Activated CD4-positive, alpha-beta memory T cell treated with anti-CD3 and anti-CD28 coated beads, Interleukin-2, amount 10 ng/mL, durations not matched to agents 7 days and 5 days (primary cell): ENCODE measurements at regions not wholly inside any gene's neighbourhood (a gene's known extent, or its start where the extent isn't known, plus 50 kb on each side); places are given as distances from the start of the nearest gene placed in this dataset.

Experiments used
- CTCF ChIA-PET: fragments of 350-600 bp; sonication (Branson Sonifier 250); formaldehyde crosslinking; loops from one replicate; lab custom pipeline; 2021; ENCODE audit warnings: antibody characterized with exemption, inconsistent platforms; lab: Charles Lee
- POLR2A ChIA-PET: fragments of 350-600 bp; sonication (Branson Sonifier 250); formaldehyde crosslinking; loops from one replicate; lab custom pipeline; 2021; ENCODE audit warnings: antibody characterized with exemption; lab: Charles Lee
- DNase-seq: peaks from one replicate; pipeline ENCODE4 v3.0.0-alpha.2; 2020
- H3K27ac Mint-ChIP-seq: one replicate; pipeline ENCODE4 v1.8.0; 2021; ENCODE audit warnings: mild to moderate bottlenecking, mixed read lengths
- H3K27me3 Mint-ChIP-seq: one replicate; pipeline ENCODE4 v1.8.0; 2021; ENCODE audit warnings: mixed read lengths
- H3K36me3 Mint-ChIP-seq: one replicate; pipeline ENCODE4 v1.8.0; 2021; ENCODE audit warnings: low read depth, mixed read lengths
- H3K4me1 Mint-ChIP-seq: one replicate; pipeline ENCODE4 v1.8.0; 2021; ENCODE audit warnings: mixed read lengths
- H3K4me3 Mint-ChIP-seq: one replicate; pipeline ENCODE4 v1.8.0; 2021; ENCODE audit warnings: mild to moderate bottlenecking, mixed read lengths
- H3K9me3 Mint-ChIP-seq: one replicate; pipeline ENCODE4 v1.8.0; 2021; ENCODE audit warnings: mixed read lengths

- no peaks in the 10 kb centered on the region for H3K36me3 Mint-ChIP-seq
- ChIA-PET POLR2A (no interaction called here), CTCF (no interaction called here)
- H3K27ac Mint-ChIP-seq: no peak overlapping the region
- H3K4me1 Mint-ChIP-seq: no peaks in the 10 kb centered on the region
- DNase-seq: no peak
- peaks cover 8% of the 10 kb centered on the region for H3K9me3 Mint-ChIP-seq
- H3K27me3 Mint-ChIP-seq: no peaks in the 10 kb centered on the region
- H3K4me3 Mint-ChIP-seq: no peak overlapping the region
Observed at GRCh38 chr1:106548726-106549125, 507.7 kb upstream of the PRMT6 start.

- no peak for DNase-seq
- CTCF ChIA-PET: no interaction called here
- Mint-ChIP-seq H3K4me3 (no peak overlapping the region), H3K36me3 (no peaks in the 10 kb centered on the region), H3K4me1 (no peaks in the 10 kb centered on the region), H3K27me3 (no peaks in the 10 kb centered on the region), H3K9me3 (peaks cover 11% of the 10 kb centered on the region), H3K27ac (no peak overlapping the region)
- POLR2A ChIA-PET: no interaction called here
Observed at GRCh38 chr1:106554294-106554693, 502.2 kb upstream of the PRMT6 start.

GRCh38 chr1:106555571-106555970, 500.9 kb upstream of the PRMT6 start:
- Mint-ChIP-seq H3K36me3 (no peaks in the 10 kb centered on the region), H3K4me1 (no peaks in the 10 kb centered on the region), H3K27ac (no peak overlapping the region), H3K9me3 (peaks cover 11% of the 10 kb centered on the region), H3K27me3 (no peaks in the 10 kb centered on the region), H3K4me3 (no peak overlapping the region)
- CTCF ChIA-PET: no interaction called here
- POLR2A ChIA-PET: no interaction called here
- DNase-seq: no peak

- DNase-seq: no peak
- H3K27me3 Mint-ChIP-seq: no peaks in the 10 kb centered on the region
- H3K4me1 Mint-ChIP-seq: no peaks in the 10 kb centered on the region
- CTCF ChIA-PET: no interaction called here
- no peak overlapping the region for H3K4me3 Mint-ChIP-seq
- POLR2A ChIA-PET: no interaction called here
- H3K27ac Mint-ChIP-seq: no peak overlapping the region
- peaks cover 5% of the 10 kb centered on the region for H3K9me3 Mint-ChIP-seq
- H3K36me3 Mint-ChIP-seq: no peaks in the 10 kb centered on the region
Observed at GRCh38 chr1:106564192-106564591, 492.3 kb upstream of the PRMT6 start.

- H3K4me1 Mint-ChIP-seq: no peaks in the 10 kb centered on the region
- H3K36me3 Mint-ChIP-seq: no peaks in the 10 kb centered on the region
- DNase-seq: no peak
- POLR2A ChIA-PET: no interaction called here
- no peak overlapping the region for H3K27ac Mint-ChIP-seq
- no peaks in the 10 kb centered on the region for H3K27me3 Mint-ChIP-seq
- no peak overlapping the region for H3K4me3 Mint-ChIP-seq
- peaks cover 4% of the 10 kb centered on the region for H3K9me3 Mint-ChIP-seq
- CTCF ChIA-PET: no interaction called here
Observed at GRCh38 chr1:106568201-106568974, 488.1 kb upstream of the PRMT6 start.

GRCh38 chr1:106571109-106571508, 485.4 kb upstream of the PRMT6 start:
- DNase-seq: no peak
- Mint-ChIP-seq H3K4me1 (no peaks in the 10 kb centered on the region), H3K9me3 (peaks cover 2% of the 10 kb centered on the region), H3K27ac (no peak overlapping the region), H3K36me3 (no peaks in the 10 kb centered on the region), H3K4me3 (no peak overlapping the region), H3K27me3 (no peaks in the 10 kb centered on the region)
- CTCF ChIA-PET: no interaction called here
- POLR2A ChIA-PET: no interaction called here

GRCh38 chr1:106584107-106584506, 472.4 kb upstream of the PRMT6 start:
- Mint-ChIP-seq H3K9me3 (peaks cover 18% of the 10 kb centered on the region), H3K4me3 (no peak overlapping the region), H3K27ac (no peak overlapping the region), H3K36me3 (no peaks in the 10 kb centered on the region), H3K4me1 (no peaks in the 10 kb centered on the region), H3K27me3 (no peaks in the 10 kb centered on the region)
- no peak for DNase-seq
- ChIA-PET POLR2A (no interaction called here), CTCF (no interaction called here)

GRCh38 chr1:106584676-106585075, 471.8 kb upstream of the PRMT6 start:
- no peak for DNase-seq
- CTCF ChIA-PET: no interaction called here
- Mint-ChIP-seq H3K36me3 (no peaks in the 10 kb centered on the region), H3K4me3 (no peak overlapping the region), H3K27ac (no peak overlapping the region), H3K4me1 (no peaks in the 10 kb centered on the region), H3K27me3 (no peaks in the 10 kb centered on the region), H3K9me3 (peaks cover 19% of the 10 kb centered on the region)
- POLR2A ChIA-PET: no interaction called here

GRCh38 chr1:106600626-106601025, 455.8 kb upstream of the PRMT6 start:
- H3K36me3 Mint-ChIP-seq: no peaks in the 10 kb centered on the region
- no peak overlapping the region for H3K27ac Mint-ChIP-seq
- no peak for DNase-seq
- H3K4me3 Mint-ChIP-seq: no peak overlapping the region
- H3K27me3 Mint-ChIP-seq: no peaks in the 10 kb centered on the region
- ChIA-PET POLR2A (no interaction called here), CTCF (no interaction called here)
- H3K9me3 Mint-ChIP-seq: no peaks in the 10 kb centered on the region
- H3K4me1 Mint-ChIP-seq: no peaks in the 10 kb centered on the region

GRCh38 chr1:106603616-106604015, 452.9 kb upstream of the PRMT6 start:
- Mint-ChIP-seq H3K27me3 (no peaks in the 10 kb centered on the region), H3K36me3 (no peaks in the 10 kb centered on the region), H3K4me3 (no peak overlapping the region), H3K4me1 (no peaks in the 10 kb centered on the region), H3K27ac (no peak overlapping the region), H3K9me3 (no peaks in the 10 kb centered on the region)
- no peak for DNase-seq
- CTCF ChIA-PET: no interaction called here
- POLR2A ChIA-PET: no interaction called here

- ChIA-PET CTCF (no interaction called here), POLR2A (no interaction called here)
- H3K27ac Mint-ChIP-seq: no peak overlapping the region
- H3K36me3 Mint-ChIP-seq: no peaks in the 10 kb centered on the region
- H3K9me3 Mint-ChIP-seq: no peaks in the 10 kb centered on the region
- H3K27me3 Mint-ChIP-seq: no peaks in the 10 kb centered on the region
- no peaks in the 10 kb centered on the region for H3K4me1 Mint-ChIP-seq
- DNase-seq: no peak
- no peak overlapping the region for H3K4me3 Mint-ChIP-seq
Observed at GRCh38 chr1:106608841-106609240, 447.6 kb upstream of the PRMT6 start.

- POLR2A ChIA-PET: no interaction called here
- H3K4me1 Mint-ChIP-seq: no peaks in the 10 kb centered on the region
- peaks cover 3% of the 10 kb centered on the region for H3K9me3 Mint-ChIP-seq
- H3K36me3 Mint-ChIP-seq: no peaks in the 10 kb centered on the region
- DNase-seq: no peak
- no peaks in the 10 kb centered on the region for H3K27me3 Mint-ChIP-seq
- no peak overlapping the region for H3K27ac Mint-ChIP-seq
- CTCF ChIA-PET: interaction anchor here (0.7 kb wide), 1 partner anchor 8 kb away, joined by 3 read pairs; no protein-coding TSS in a partner anchor
- H3K4me3 Mint-ChIP-seq: no peak overlapping the region
Observed at GRCh38 chr1:106613068-106613467, 443.4 kb upstream of the PRMT6 start.

- Mint-ChIP-seq H3K9me3 (peaks cover 8% of the 10 kb centered on the region), H3K4me3 (no peak overlapping the region), H3K4me1 (no peaks in the 10 kb centered on the region), H3K27me3 (no peaks in the 10 kb centered on the region), H3K36me3 (no peaks in the 10 kb centered on the region), H3K27ac (no peak overlapping the region)
- ChIA-PET POLR2A (no interaction called here), CTCF (interaction anchor here (0.7 kb wide), 1 partner anchor 9 kb away, joined by 3 read pairs; no protein-coding TSS in a partner anchor)
- DNase-seq: no peak
Observed at GRCh38 chr1:106613861-106614260, 442.6 kb upstream of the PRMT6 start.

- ChIA-PET CTCF (no interaction called here), POLR2A (no interaction called here)
- H3K9me3 Mint-ChIP-seq: peaks cover 8% of the 10 kb centered on the region
- no peaks in the 10 kb centered on the region for H3K4me1 Mint-ChIP-seq
- no peak overlapping the region for H3K4me3 Mint-ChIP-seq
- DNase-seq: no peak
- H3K36me3 Mint-ChIP-seq: no peaks in the 10 kb centered on the region
- no peaks in the 10 kb centered on the region for H3K27me3 Mint-ChIP-seq
- H3K27ac Mint-ChIP-seq: no peak overlapping the region
Observed at GRCh38 chr1:106615473-106615872, 441.0 kb upstream of the PRMT6 start.
